HG02798 (cell line): ENCODE measurements at regions not wholly inside any gene's neighbourhood (a gene's known extent, or its start where the extent isn't known, plus 50 kb on each side); places are given as distances from the start of the nearest gene placed in this dataset.
"Not testable (repeated sequence)": the region's sequence is repeated elsewhere in the genome, so short reads cannot be mapped to it uniquely, and the experiment has no call there.

ENCODE experiments used
- ATAC-seq: cut with Tn5 transposase; IDR thresholded peaks from one replicate; pipeline ENCODE4 v1.9.1; 2021; ENCODE audit warnings: mild to moderate bottlenecking; ENCODE audit not compliant: unreplicated experiment, poor library complexity

DNA sequence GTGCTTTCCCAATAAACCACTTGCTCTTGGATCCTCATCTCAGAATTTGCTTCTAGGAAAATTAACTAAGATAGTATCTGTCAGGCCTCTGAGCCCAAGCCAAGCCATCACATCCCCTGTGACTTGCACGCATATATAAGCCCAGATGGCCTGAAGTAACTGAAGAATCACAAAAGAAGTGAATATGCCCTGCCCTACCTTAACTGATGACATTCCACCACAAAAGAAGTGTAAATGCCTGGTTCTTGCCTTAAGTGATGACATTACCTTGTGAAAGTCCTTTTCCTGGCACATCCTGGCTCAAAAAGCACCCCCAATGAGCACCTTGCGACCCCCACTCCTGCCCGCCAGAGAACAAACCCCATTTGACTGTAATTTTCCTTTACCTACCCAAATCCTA, 255.0 kb upstream of the SPTLC3 start:
- not testable (repeated sequence) for ATAC-seq

DNA sequence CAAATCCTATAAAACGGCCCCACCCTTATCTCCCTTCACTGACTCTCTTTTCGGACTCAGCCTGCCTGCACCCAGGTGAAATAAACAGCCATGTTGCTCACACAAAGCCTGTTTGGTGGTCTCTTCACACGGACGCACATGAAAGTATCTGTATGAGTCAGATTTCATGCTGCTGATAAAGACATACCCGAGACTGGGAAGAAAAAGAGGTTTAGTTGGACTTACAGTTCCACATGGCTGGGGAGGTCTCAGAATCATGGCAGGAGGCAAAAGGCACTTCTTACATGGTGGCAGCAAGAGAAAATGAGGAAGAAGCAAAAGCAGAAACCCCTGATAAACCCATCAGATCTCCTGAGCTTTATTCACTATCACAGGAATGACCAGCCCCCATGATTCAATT, 249.3 kb upstream of the SPTLC3 start:
- not testable (repeated sequence) for ATAC-seq

DNA sequence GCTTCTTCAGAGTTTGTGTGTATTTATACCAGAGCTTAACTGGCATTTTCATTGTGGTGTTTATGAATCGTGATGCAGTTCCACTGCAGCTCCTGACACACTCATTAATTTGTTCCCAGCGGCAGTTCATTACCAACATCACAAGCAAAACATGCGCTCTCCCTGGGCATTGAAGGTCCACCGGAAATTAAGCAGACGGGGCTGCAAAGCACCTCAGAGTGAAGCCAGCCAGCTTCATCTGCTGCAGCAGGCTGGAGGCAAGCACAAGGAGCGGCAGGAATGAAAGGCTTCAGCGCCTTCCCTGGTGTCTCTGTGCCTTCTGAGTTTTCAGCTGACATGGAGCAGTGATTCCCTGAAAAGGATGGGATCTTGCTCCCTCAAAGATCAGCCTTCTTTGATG, 246.0 kb upstream of the SPTLC3 start:
- no peak for ATAC-seq

DNA sequence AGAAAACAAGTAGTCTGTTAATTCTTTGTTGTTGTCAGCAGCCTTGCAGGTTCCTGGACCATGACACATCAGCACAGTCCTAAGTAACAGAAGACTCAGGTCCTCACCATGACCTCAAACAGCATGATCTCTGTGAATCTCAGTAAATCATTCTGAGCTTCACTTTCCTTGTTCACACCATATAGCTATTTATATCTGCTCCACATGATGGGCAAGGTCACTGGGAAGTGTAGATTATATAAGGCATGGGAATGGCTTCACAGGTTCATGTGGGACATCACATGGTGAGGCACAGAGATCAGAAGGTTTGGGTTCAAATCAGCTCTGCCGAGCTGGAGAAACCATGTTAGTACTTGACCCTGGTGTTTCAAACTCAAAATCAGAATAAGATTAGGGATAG, 245.4 kb upstream of the SPTLC3 start:
- no peak for ATAC-seq

GRCh38 chr20:12764053-12764452, 244.7 kb upstream of the SPTLC3 start:
- ATAC-seq = no peak

DNA sequence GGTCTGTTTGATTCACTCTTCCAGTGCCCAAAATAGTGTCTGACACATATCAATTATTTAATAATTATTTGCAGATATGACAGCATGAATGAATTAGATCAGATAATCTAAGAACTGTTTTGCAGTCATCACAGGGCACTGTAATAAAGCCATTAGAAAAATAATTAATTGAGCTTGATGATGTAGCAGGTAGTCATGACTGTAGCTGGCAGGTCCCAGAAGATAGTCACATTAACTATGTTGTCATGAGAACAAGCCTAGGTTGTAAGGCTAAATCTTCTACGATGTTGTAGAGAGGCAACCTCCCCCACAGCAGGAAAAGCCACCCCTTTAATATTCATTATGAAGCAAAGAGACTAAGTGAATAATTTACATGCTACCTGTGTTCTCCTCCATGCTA, 243.9 kb upstream of the SPTLC3 start:
- no peak for ATAC-seq

GRCh38 chr20:12773936-12774335, 234.8 kb upstream of the SPTLC3 start:
- no peak for ATAC-seq

GRCh38 chr20:12775041-12775440, 233.7 kb upstream of the SPTLC3 start:
- no peak for ATAC-seq

- no peak for ATAC-seq
These were observed 231.8 kb upstream of the SPTLC3 start for GRCh38 chr20:12777016-12777415.

GRCh38 chr20:12786276-12786675, 222.5 kb upstream of the SPTLC3 start:
- ATAC-seq = no peak

GRCh38 chr20:12788632-12789299, 220.0 kb upstream of the SPTLC3 start:
- no peak for ATAC-seq

- ATAC-seq = no peak
These were observed 217.9 kb upstream of the SPTLC3 start for GRCh38 chr20:12790859-12791258.

DNA sequence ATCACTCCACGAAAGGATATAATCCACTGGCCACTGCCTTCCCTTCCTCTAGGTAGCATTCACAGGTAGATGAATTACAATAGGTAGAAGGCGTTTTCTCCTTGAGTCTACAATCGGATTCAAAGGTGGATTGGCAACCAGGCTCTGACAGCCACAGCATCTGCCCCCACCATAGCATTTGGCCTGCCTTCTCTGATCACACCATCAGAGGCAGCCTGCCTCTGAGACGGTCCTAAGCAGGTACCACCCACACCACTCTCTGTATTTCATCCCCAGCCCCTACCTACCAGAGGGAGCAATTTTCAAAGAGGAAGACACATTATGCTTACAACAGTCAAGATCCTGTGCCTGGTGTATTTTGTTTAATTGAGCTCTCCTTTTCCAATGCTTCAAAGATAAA, 210.5 kb upstream of the SPTLC3 start:
- no peak for ATAC-seq

- no peak for ATAC-seq
These were observed 200.7 kb upstream of the SPTLC3 start for GRCh38 chr20:12808006-12808567.

DNA sequence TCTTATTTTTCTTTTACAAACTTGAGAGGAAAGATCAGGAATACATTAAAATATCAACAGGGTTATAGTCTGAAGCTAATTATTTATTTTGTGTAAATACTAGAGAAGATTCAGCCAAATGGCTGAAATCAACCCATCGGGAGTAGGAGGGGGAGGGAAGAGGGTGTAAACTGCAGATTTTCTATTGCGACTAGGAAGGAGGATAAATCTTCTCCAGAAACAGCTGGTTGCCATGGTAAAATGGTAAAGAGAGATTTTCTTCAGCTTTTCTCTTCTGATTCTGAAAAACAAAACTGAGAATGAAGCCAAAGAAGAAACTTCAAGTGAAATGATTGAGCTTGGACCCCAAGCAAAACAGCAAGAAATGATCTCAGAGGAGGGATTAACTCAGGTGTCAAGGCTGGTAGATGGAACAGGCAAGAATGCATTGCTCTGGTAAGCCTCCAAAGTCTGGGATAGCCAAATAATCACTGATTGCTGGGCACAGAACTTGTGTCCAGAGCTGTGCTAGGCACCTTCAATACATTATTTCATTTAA, 193.5 kb upstream of the SPTLC3 start:
- no peak for ATAC-seq

GRCh38 chr20:12815778-12816408, 192.9 kb upstream of the SPTLC3 start:
- no peak for ATAC-seq

- no peak for ATAC-seq
These were observed 187.5 kb upstream of the SPTLC3 start for GRCh38 chr20:12821249-12821648.

GRCh38 chr20:12823734-12824133, 185.0 kb upstream of the SPTLC3 start:
- ATAC-seq = no peak

- ATAC-seq = no peak
These were observed 184.2 kb upstream of the SPTLC3 start for GRCh38 chr20:12824328-12825225.

- no peak for ATAC-seq
These were observed 183.6 kb upstream of the SPTLC3 start for GRCh38 chr20:12825226-12825595.
